DND-41 (cell line): ENCODE measurements at regions not wholly inside any gene's neighbourhood (a gene's known extent, or its start where the extent isn't known, plus 50 kb on each side); places are given as distances from the start of the nearest gene placed in this dataset.

ENCODE experiments used
- CTCF ChIP-seq: IDR thresholded peaks from 2 replicates; pipeline ENCODE4 v1.5.1; 2012; ENCODE audit warnings: borderline replicate concordance, low read length, moderate library complexity, mild to moderate bottlenecking; ENCODE audit not compliant: poor library complexity, severe bottlenecking; ENCODE audit errors: extremely low read depth
- EZH2 ChIP-seq: IDR thresholded peaks from 3 replicates; pipeline ENCODE4 v1.6.1; 2012; ENCODE audit warnings: borderline replicate concordance, low read depth, mild to moderate bottlenecking, moderate library complexity, low read length, inconsistent platforms; ENCODE audit not compliant: severe bottlenecking

DNA sequence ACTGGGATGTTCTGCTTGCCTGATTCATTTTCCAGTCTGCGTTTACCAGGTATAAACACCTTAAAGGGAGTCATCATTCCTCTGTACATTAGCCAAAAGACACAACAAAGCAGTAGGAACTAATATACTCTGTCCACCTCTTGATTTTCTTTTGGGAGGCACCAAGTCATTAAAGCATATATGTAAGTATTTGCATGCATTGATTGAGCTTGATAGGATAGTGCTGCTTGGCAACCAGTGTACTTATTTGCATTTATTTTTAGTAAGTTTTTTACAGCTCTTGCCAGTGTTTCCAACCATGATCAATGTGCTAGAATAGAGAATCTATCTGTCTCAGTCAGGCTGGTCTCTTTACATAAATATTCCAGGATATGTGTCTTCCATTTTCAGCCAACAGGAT is 353.3 kb upstream of the SEMA3C start:
- no peak for TF ChIP-seq CTCF
- no peak for TF ChIP-seq EZH2
